SK-N-SH (cell line): ENCODE measurements at regions not wholly inside any gene's neighbourhood (a gene's known extent, or its start where the extent isn't known, plus 50 kb on each side); places are given as distances from the start of the nearest gene placed in this dataset.

Experiments
- CTCF ChIA-PET: fragments of 300-600, 350-600 bp; formaldehyde crosslinking; extraction: SDS; loops from one replicate; lab custom pipeline; 2021; lab: Yijun Ruan, JAX
- POLR2A ChIA-PET: fragments of 350-600 bp; sonication (Branson Sonifier 250); formaldehyde crosslinking; extraction: SDS; loops from one replicate; lab custom pipeline; 2020; ENCODE audit warnings: antibody characterized with exemption, inconsistent platforms; lab: Yijun Ruan, JAX
- DNase-seq: peaks from one replicate; pipeline ENCODE4 v3.0.0; 2012
- H2AFZ ChIP-seq: fragments of 200-600 bp; sonication (generic); 2 replicates; pipeline ENCODE4 v1.8.1; 2016; ENCODE audit warnings: antibody characterized with exemption, mild to moderate bottlenecking, low read depth
- H3F3A ChIP-seq: fragments of 200-600 bp; sonication (generic); replicated peaks from 2 replicates; pipeline ENCODE3; 2016; ENCODE audit warnings: antibody characterized with exemption, mild to moderate bottlenecking; ENCODE audit not compliant: insufficient read depth
- H3K27ac ChIP-seq, 2 experiments: fragments of 200-500 bp in 1 of 2; fragments of 200-600 bp in 1 of 2; sonication (Bioruptor generic) in 1 of 2; sonication (generic), shearing (Covaris generic) in 1 of 2; 2 replicates each; pipeline versions ENCODE4 v1.5.1 to v1.6.1; 2014 to 2016; ENCODE audit warnings: low read depth in 2 of 2, inconsistent platforms in 1 of 2, low read length in 1 of 2, mild to moderate bottlenecking in 1 of 2, mixed read lengths in 1 of 2
- H3K27me3 ChIP-seq: fragments of 200-600 bp; sonication (generic), shearing (Covaris generic); 2 replicates; pipeline ENCODE4 v1.6.1; 2016; ENCODE audit warnings: mixed run types; ENCODE audit not compliant: insufficient read depth
- H3K36me3 ChIP-seq, 2 experiments: fragments of 200-500 bp in 1 of 2; fragments of 200-600 bp in 1 of 2; sonication (Bioruptor generic) in 1 of 2; sonication (generic) in 1 of 2; replicated peaks in 1 of 2; 2 replicates each; pipeline versions ENCODE3 to v1.5.1; 2014 to 2016; ENCODE audit warnings: low read length in 1 of 2, mild to moderate bottlenecking in 1 of 2; ENCODE audit not compliant: insufficient read depth in 2 of 2, control insufficient read depth in 1 of 2
- H3K4me1 ChIP-seq, 2 experiments: fragments of 200-500 bp in 1 of 2; fragments of 200-600 bp in 1 of 2; sonication (Bioruptor generic) in 1 of 2; sonication (generic), shearing (Covaris generic) in 1 of 2; 2 replicates each; pipeline versions ENCODE4 v1.5.1 to v1.6.1; 2014 to 2016; ENCODE audit warnings: low read depth in 1 of 2, low read length in 1 of 2, mixed run types in 1 of 2; ENCODE audit not compliant: insufficient read depth in 2 of 2, control insufficient read depth in 1 of 2
- H3K4me2 ChIP-seq: fragments of 200-600 bp; sonication (generic), shearing (Covaris generic); 2 replicates; pipeline ENCODE4 v1.6.1; 2017; ENCODE audit warnings: mixed run types
- H3K4me3 ChIP-seq, 2 experiments: fragments of 200-500 bp in 1 of 2; fragments of 200-600 bp in 1 of 2; sonication (Bioruptor generic) in 1 of 2; sonication (generic), shearing (Covaris generic) in 1 of 2; 2 replicates each; pipeline versions ENCODE4 v1.5.1 to v1.8.1; 2014 to 2016; ENCODE audit warnings: low read depth in 2 of 2, inconsistent platforms in 1 of 2, low read length in 1 of 2, mild to moderate bottlenecking in 1 of 2, mixed read lengths in 1 of 2, moderate library complexity in 1 of 2
- H3K79me2 ChIP-seq: fragments of 200-600 bp; sonication (generic); 2 replicates; pipeline ENCODE4 v1.8.1; 2017; ENCODE audit warnings: mild to moderate bottlenecking; ENCODE audit not compliant: insufficient read depth
- H3K9ac ChIP-seq: fragments of 200-600 bp; sonication (generic); 2 replicates; pipeline ENCODE4 v1.6.1; 2017; ENCODE audit warnings: mixed run types
- H3K9me2 ChIP-seq: fragments of 200-600 bp; sonication (generic); 2 replicates; pipeline ENCODE4 v1.6.1; 2017; ENCODE audit warnings: mixed run types
- H3K9me3 ChIP-seq: fragments of 200-600 bp; sonication (generic); 2 replicates; pipeline ENCODE4 v1.6.1; 2017; ENCODE audit warnings: mixed run types, mild to moderate bottlenecking, moderate library complexity
- H4K20me1 ChIP-seq: fragments of 200-600 bp; sonication (generic); 2 replicates; pipeline ENCODE4 v1.6.1; 2017; ENCODE audit warnings: mild to moderate bottlenecking, mixed run types; ENCODE audit not compliant: insufficient read depth
- FOXJ3 ChIP-seq: sonication (generic); formaldehyde crosslinking; IDR thresholded peaks from 2 replicates; pipeline ENCODE4 v1.5.1; 2020; ENCODE audit warnings: mild to moderate bottlenecking, missing genetic modification reagents
- FOXM1 ChIP-seq: IDR thresholded peaks from 2 replicates; pipeline ENCODE4 v1.4.0; 2012; ENCODE audit warnings: low read depth, mild to moderate bottlenecking
- GATA2 ChIP-seq: sonication (generic); formaldehyde crosslinking; IDR thresholded peaks from 2 replicates; pipeline ENCODE4 v1.5.0; 2020; ENCODE audit warnings: mild to moderate bottlenecking, missing genetic modification reagents
- RFX5 ChIP-seq: IDR thresholded peaks from 2 replicates; pipeline ENCODE4 v1.6.1; 2012; ENCODE audit warnings: mild to moderate bottlenecking, improper control_type of control experiment, low read length
- TCF12 ChIP-seq: IDR thresholded peaks from 2 replicates; pipeline ENCODE4 v1.4.0; 2012
- TEAD4 ChIP-seq: IDR thresholded peaks from 2 replicates; pipeline ENCODE4 v1.4.0; 2012; ENCODE audit warnings: mild to moderate bottlenecking, borderline replicate concordance; ENCODE audit not compliant: insufficient read depth
- TF ChIP-seq, protein P1 (sequence below): fragments of 200-600 bp; sonication (generic); IDR thresholded peaks from 2 replicates; pipeline ENCODE4 v1.6.1; 2017; ENCODE audit warnings: antibody characterized with exemption, mild to moderate bottlenecking, moderate library complexity
- TF ChIP-seq, protein P2 (sequence below): fragments of 150-350 bp; IDR thresholded peaks from 2 replicates; pipeline ENCODE4 v1.6.1; 2016; ENCODE audit warnings: mild to moderate bottlenecking, low read depth, low read length
- TF ChIP-seq, protein P3 (sequence below): IDR thresholded peaks from 2 replicates; pipeline ENCODE4 v1.4.0; 2012; ENCODE audit warnings: low read depth, borderline replicate concordance
- TF ChIP-seq, protein P4 (sequence below): IDR thresholded peaks from 2 replicates; pipeline ENCODE4 v1.4.0; 2012; ENCODE audit warnings: low read depth, borderline replicate concordance

DNA sequence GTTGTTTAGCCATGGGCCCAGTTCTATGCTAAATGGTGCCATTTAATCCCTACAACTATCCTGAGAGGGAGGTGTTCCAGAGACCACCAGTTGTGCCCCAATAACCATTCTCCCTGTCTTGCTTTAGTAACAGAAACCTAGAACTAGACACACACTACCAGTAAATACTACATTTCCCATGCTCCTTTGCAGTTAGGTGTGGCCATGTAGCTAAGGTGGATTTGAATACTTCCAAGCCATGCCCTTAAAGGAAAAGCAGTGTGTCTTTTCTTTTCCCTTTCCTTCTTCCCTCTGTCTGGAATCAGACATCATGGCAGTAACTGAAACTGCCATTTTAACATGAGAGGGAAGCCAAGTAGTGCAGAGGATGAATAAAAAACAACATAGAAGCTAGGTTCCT is 90.9 kb upstream of the TMEM33 start:
- Histone ChIP-seq H3K9ac (no peak overlapping the region), H4K20me1 (no peaks in the 10 kb centered on the region), H3K4me1 (peaks cover 0 to 8% of the 10 kb centered on the region in 2 experiments; a peak in 2 of 4 replicates), H3K27me3 (no peaks in the 10 kb centered on the region), H2AFZ (no peak overlapping the region), H3K4me2 (no peak overlapping the region), H3K79me2 (no peaks in the 10 kb centered on the region), H3F3A (no peaks in the 10 kb centered on the region), H3K9me3 (no peaks in the 10 kb centered on the region), H3K36me3 (no peaks in the 10 kb centered on the region), H3K27ac (peak overlapping the region in 1 of 2 experiments; percentile 18; a peak in 1 of 4 replicates), H3K4me3 (no peak overlapping the region), H3K9me2 (no peaks in the 10 kb centered on the region)
- TF ChIP-seq, protein P1, sequence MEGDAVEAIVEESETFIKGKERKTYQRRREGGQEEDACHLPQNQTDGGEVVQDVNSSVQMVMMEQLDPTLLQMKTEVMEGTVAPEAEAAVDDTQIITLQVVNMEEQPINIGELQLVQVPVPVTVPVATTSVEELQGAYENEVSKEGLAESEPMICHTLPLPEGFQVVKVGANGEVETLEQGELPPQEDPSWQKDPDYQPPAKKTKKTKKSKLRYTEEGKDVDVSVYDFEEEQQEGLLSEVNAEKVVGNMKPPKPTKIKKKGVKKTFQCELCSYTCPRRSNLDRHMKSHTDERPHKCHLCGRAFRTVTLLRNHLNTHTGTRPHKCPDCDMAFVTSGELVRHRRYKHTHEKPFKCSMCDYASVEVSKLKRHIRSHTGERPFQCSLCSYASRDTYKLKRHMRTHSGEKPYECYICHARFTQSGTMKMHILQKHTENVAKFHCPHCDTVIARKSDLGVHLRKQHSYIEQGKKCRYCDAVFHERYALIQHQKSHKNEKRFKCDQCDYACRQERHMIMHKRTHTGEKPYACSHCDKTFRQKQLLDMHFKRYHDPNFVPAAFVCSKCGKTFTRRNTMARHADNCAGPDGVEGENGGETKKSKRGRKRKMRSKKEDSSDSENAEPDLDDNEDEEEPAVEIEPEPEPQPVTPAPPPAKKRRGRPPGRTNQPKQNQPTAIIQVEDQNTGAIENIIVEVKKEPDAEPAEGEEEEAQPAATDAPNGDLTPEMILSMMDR, result no peak
- no peak for TF ChIP-seq TEAD4
- no peak for TF ChIP-seq RFX5
- TF ChIP-seq, protein P2, sequence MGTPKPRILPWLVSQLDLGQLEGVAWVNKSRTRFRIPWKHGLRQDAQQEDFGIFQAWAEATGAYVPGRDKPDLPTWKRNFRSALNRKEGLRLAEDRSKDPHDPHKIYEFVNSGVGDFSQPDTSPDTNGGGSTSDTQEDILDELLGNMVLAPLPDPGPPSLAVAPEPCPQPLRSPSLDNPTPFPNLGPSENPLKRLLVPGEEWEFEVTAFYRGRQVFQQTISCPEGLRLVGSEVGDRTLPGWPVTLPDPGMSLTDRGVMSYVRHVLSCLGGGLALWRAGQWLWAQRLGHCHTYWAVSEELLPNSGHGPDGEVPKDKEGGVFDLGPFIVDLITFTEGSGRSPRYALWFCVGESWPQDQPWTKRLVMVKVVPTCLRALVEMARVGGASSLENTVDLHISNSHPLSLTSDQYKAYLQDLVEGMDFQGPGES, result no peak
- TF ChIP-seq FOXM1, result no peak
- TF ChIP-seq TCF12, result no peak
- TF ChIP-seq, protein P3, sequence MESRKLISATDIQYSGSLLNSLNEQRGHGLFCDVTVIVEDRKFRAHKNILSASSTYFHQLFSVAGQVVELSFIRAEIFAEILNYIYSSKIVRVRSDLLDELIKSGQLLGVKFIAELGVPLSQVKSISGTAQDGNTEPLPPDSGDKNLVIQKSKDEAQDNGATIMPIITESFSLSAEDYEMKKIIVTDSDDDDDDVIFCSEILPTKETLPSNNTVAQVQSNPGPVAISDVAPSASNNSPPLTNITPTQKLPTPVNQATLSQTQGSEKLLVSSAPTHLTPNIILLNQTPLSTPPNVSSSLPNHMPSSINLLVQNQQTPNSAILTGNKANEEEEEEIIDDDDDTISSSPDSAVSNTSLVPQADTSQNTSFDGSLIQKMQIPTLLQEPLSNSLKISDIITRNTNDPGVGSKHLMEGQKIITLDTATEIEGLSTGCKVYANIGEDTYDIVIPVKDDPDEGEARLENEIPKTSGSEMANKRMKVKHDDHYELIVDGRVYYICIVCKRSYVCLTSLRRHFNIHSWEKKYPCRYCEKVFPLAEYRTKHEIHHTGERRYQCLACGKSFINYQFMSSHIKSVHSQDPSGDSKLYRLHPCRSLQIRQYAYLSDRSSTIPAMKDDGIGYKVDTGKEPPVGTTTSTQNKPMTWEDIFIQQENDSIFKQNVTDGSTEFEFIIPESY, result no peak
- no peak for TF ChIP-seq FOXJ3 (CRISPR knock-in tag)
- TF ChIP-seq, protein P4, sequence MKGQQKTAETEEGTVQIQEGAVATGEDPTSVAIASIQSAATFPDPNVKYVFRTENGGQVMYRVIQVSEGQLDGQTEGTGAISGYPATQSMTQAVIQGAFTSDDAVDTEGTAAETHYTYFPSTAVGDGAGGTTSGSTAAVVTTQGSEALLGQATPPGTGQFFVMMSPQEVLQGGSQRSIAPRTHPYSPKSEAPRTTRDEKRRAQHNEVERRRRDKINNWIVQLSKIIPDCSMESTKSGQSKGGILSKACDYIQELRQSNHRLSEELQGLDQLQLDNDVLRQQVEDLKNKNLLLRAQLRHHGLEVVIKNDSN, result no peak
- no peak for TF ChIP-seq GATA2 (CRISPR knock-in tag)
- POLR2A ChIA-PET, result interaction anchor here (0.8 kb wide), 1 partner anchor 9 kb away, joined by 3 read pairs; no protein-coding TSS in a partner anchor
- CTCF ChIA-PET, result no interaction called here
- no peak for DNase-seq
